T-helper 1 cell (primary cell): ENCODE measurements at regions not wholly inside any gene's neighbourhood (a gene's known extent, or its start where the extent isn't known, plus 50 kb on each side); places are given as distances from the start of the nearest gene placed in this dataset.

Experiments used
- DNase-seq, 5 donors: peaks; one replicate each; pipeline ENCODE4 v3.0.0-alpha.2; 2012 to 2020

DNA sequence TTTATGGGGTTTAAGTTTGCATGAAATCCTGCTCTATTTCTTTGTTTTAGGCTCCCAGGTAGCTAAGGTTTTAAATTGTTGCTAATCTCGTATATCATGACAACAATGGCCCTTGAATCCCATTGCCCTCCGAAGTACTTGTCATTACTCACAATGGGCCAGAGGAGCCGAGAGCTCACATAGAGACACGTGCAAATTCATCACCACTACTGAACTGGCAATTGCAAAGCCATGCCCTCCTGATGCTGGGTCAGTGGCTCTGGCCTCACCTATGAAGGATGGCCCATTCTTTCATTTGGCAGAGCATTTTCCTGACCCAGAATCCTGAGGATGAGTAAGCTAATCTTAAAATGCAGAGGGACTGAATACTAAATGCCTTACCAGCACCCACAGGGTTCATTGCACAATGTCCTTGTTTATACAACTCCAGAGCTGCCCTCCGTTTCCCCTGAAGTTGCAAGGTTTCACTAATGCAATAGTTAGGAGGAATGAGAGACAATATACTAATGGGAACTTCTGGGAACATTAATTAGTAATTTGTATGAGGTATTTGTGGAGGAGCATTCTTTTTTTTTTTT lies 71.6 kb upstream of the GAREM1 start:
- no peak for DNase-seq

DNA sequence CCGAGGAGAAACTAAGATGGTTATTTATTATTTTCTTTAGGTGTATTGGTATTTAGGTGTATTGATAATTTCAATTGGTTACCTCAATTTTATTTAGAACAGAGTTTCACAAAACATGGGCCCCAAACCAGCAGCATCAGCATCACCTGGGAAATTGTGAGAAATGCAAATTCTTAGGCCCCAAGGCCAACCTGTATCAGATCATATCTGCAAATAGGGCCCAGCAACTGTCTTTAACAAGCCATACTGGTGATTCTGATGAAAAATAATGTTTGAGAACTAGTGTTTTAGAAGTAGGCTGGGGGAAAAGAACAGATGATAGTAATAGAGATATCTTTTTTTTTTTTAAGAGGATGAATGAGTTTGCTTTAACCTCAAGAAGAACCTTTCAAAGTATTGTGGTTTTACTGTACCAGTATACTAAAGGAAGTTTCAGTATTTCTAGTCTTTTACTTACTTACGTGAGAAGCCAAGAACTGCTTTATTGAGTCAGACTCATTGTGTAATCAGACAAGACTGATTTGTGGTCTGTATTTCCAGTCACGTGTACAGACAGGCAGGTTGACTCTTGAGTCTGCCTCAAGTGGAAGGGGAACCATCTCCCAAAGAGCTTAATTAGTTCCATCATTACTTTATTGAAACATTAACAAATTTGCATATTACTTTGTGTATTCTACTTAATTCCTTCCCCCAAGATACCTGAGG lies 60.4 kb upstream of the GAREM1 start:
- peak in 1 of 5 donors; percentile 65 for DNase-seq

DNA sequence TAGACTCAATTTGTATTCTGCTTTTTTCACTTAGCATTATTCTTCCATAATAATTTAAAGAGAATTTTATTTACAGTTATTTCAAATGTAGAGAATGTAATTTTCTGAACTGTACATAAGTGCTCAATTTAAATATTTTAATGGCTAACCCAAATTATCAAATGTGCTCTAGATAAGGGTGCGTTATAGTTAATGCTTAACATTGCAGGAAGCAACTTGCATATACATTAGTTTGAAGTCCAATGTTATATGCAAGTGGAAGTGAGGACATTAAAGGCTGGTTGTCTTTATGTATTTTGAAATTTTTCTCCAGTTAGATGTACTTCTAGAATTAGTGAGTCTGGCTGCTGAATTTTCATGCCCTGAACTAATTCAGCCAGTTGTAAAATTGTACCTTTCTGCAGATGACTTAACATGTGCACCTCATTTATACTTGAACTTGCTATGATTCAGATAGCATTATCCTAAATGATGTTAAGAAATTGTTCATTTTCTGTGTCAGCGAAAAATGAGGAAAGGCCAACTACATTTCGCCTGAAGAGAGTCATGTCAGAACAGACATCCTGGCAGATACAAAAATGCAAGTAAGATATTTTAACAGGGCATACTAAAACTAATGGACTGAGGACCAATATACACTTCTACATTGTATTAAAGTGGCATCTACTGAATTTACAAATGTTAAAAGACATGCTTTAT lies 59.2 kb upstream of the GAREM1 start:
- DNase-seq, result no peak

DNA sequence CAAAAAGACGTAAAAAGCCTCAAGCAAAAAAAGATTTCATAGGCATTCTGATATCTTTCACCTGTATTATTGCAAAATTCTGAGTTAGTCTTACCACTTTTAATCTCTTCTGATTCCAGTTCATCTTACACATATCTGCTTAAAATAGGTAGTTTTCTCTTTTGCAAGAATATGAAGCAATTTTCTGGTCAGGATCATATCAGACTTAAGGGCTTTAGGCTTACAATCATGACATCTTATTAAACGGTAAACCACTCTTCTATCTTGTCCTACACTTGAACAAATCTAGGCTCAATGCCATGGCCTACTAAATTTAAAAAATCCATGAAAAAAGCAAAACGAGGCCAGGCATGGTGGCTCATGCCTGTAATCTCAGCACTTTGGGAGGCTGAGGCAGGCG lies 50.1 kb upstream of the GAREM1 start:
- DNase-seq, result no peak
